Panc1 (cell line): ENCODE measurements at regions not wholly inside any gene's neighbourhood (a gene's known extent, or its start where the extent isn't known, plus 50 kb on each side); places are given as distances from the start of the nearest gene placed in this dataset.
A peak's percentile ranks its signal among the peaks of the same experiment; 100 is the strongest.

Experiments used
- ATAC-seq: fragments of 200-7000 bp; cut with Tn5 transposase; 2 replicates; pipeline ENCODE4 v1.9.1; 2020; ENCODE audit warnings: mild to moderate bottlenecking, moderate library complexity
- BruUV-seq: library from RNA; stranded (reverse); fragments of 400-500 nt; replicated peaks from 2 replicates; lab custom pipeline; 2021; lab: Mats Ljungman, UMichigan
- CTCF ChIA-PET: fragments of 300-600 bp; sonication (Branson Sonifier 250); formaldehyde crosslinking; loops from one replicate; lab custom pipeline; 2022; ENCODE audit warnings: antibody characterized with exemption; lab: Charles Lee
- POLR2A ChIA-PET: fragments of 300-600 bp; sonication (Branson Sonifier 250); formaldehyde crosslinking; loops from one replicate; lab custom pipeline; 2022; ENCODE audit warnings: antibody characterized with exemption; lab: Charles Lee
- DNase-seq: peaks from one replicate; pipeline ENCODE4 v3.0.0-alpha.2; 2010; ENCODE audit warnings: low read depth, low spot score
- H3K27ac ChIP-seq: 2 replicates; pipeline ENCODE4 v1.5.1; 2011; ENCODE audit warnings: mild to moderate bottlenecking, low read length, inconsistent platforms
- H3K27me3 ChIP-seq: fragments of 200-500 bp; sonication (Bioruptor generic); 2 replicates; pipeline ENCODE4 v1.6.0; 2014; ENCODE audit warnings: low read length, inconsistent platforms; ENCODE audit not compliant: control insufficient read depth, insufficient read depth
- H3K36me3 ChIP-seq: fragments of 200-500 bp; sonication (Bioruptor generic); 2 replicates; pipeline ENCODE4 v1.5.1; 2014; ENCODE audit warnings: inconsistent platforms, mild to moderate bottlenecking, low read length, moderate library complexity; ENCODE audit not compliant: control insufficient read depth, insufficient read depth
- H3K4me1 ChIP-seq: 2 replicates; pipeline ENCODE4 v1.5.1; 2011; ENCODE audit warnings: inconsistent platforms, mild to moderate bottlenecking, low read length, moderate library complexity; ENCODE audit not compliant: control insufficient read depth, insufficient read depth
- H3K4me3 ChIP-seq, 2 experiments: 2 replicates each; pipeline ENCODE4 v1.5.1; 2011 to 2012; ENCODE audit warnings: low read depth in 2 of 2, low read length in 2 of 2, mild to moderate bottlenecking in 2 of 2, inconsistent platforms in 1 of 2, moderate library complexity in 1 of 2
- H3K9me3 ChIP-seq: fragments of 200-500 bp; sonication (Bioruptor generic); 2 replicates; pipeline ENCODE4 v1.5.1; 2014; ENCODE audit warnings: low read depth, mild to moderate bottlenecking, inconsistent platforms, low read length, moderate library complexity; ENCODE audit not compliant: control insufficient read depth, insufficient read depth
- POLR2AphosphoS5 ChIP-seq: IDR thresholded peaks from 2 replicates; pipeline ENCODE4 v1.6.1; 2012; ENCODE audit warnings: mild to moderate bottlenecking, low read depth, low read length, moderate library complexity
- SIN3A ChIP-seq: IDR thresholded peaks from 2 replicates; pipeline ENCODE4 v1.6.1; 2012; ENCODE audit warnings: low read depth, mild to moderate bottlenecking, low read length, moderate library complexity, borderline replicate concordance; ENCODE audit not compliant: insufficient read depth
- TCF7L2 ChIP-seq: IDR thresholded peaks from 2 replicates; pipeline ENCODE4 v1.6.1; 2011; ENCODE audit warnings: mild to moderate bottlenecking, low read depth, low read length, inconsistent platforms
- in situ Hi-C: cut with HindIII; loops from 2 replicates; pipeline ENCODE4 v1.10.0; 2016; ENCODE audit warnings: low sequenced_read_pairs, low pct_unique_long_range_greater_than_20kb
- intact Hi-C: fragments of 100-400 bp; cut with micrococcal nuclease; formaldehyde crosslinking; loops from one replicate; pipeline ENCODE4 v1.10.0; 2022; ENCODE audit not compliant: unreplicated experiment
- TF ChIP-seq, protein P1 (sequence below), 2 experiments: IDR thresholded peaks; 2 replicates each; pipeline ENCODE4 v1.6.1; 2011 to 2012; ENCODE audit warnings: low read depth in 2 of 2, control low read depth in 1 of 2, low read length in 1 of 2, mild to moderate bottlenecking in 1 of 2, moderate library complexity in 1 of 2; ENCODE audit not compliant: insufficient read depth in 1 of 2
- TF ChIP-seq, protein P2 (sequence below): fragments of 450-650 bp; IDR thresholded peaks from 2 replicates; pipeline ENCODE4 v1.5.1; 2017; ENCODE audit warnings: mild to moderate bottlenecking

DNA sequence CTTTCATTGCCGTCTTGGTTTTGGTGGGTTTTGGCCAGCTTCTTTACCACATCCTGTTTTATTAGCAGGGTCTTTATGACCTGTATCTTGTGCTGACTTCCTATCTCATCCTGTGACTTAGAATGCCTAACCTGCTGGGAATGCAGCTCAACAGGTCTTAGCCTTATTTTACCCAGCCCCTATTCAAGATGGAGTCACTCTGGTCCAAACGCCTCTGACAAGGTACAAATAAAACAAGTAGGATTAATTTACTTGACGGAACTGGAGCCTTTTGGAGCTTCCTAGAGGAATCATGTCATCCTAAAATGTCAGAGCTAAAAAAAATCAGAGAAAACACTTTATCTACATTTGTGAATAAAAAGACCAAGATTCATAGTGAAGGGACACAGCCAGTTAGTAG, 66.2 kb upstream of the ATXN3L start:
- TF ChIP-seq, protein P1, sequence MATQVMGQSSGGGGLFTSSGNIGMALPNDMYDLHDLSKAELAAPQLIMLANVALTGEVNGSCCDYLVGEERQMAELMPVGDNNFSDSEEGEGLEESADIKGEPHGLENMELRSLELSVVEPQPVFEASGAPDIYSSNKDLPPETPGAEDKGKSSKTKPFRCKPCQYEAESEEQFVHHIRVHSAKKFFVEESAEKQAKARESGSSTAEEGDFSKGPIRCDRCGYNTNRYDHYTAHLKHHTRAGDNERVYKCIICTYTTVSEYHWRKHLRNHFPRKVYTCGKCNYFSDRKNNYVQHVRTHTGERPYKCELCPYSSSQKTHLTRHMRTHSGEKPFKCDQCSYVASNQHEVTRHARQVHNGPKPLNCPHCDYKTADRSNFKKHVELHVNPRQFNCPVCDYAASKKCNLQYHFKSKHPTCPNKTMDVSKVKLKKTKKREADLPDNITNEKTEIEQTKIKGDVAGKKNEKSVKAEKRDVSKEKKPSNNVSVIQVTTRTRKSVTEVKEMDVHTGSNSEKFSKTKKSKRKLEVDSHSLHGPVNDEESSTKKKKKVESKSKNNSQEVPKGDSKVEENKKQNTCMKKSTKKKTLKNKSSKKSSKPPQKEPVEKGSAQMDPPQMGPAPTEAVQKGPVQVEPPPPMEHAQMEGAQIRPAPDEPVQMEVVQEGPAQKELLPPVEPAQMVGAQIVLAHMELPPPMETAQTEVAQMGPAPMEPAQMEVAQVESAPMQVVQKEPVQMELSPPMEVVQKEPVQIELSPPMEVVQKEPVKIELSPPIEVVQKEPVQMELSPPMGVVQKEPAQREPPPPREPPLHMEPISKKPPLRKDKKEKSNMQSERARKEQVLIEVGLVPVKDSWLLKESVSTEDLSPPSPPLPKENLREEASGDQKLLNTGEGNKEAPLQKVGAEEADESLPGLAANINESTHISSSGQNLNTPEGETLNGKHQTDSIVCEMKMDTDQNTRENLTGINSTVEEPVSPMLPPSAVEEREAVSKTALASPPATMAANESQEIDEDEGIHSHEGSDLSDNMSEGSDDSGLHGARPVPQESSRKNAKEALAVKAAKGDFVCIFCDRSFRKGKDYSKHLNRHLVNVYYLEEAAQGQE (IDR thresholded peaks at IDR 0.05; ENCODE audit: insufficient read depth in 1 of 2, low read depth in 2 of 2, low read length in 1 of 2): no peak
- TF ChIP-seq TCF7L2 (no peak), POLR2AphosphoS5 (no peak), SIN3A (no peak)
- TF ChIP-seq, protein P2, sequence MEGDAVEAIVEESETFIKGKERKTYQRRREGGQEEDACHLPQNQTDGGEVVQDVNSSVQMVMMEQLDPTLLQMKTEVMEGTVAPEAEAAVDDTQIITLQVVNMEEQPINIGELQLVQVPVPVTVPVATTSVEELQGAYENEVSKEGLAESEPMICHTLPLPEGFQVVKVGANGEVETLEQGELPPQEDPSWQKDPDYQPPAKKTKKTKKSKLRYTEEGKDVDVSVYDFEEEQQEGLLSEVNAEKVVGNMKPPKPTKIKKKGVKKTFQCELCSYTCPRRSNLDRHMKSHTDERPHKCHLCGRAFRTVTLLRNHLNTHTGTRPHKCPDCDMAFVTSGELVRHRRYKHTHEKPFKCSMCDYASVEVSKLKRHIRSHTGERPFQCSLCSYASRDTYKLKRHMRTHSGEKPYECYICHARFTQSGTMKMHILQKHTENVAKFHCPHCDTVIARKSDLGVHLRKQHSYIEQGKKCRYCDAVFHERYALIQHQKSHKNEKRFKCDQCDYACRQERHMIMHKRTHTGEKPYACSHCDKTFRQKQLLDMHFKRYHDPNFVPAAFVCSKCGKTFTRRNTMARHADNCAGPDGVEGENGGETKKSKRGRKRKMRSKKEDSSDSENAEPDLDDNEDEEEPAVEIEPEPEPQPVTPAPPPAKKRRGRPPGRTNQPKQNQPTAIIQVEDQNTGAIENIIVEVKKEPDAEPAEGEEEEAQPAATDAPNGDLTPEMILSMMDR: no peak
- no peaks in the 10 kb centered on the region for H3K9me3 ChIP-seq
- ATAC-seq: no peak
- intact Hi-C loops (no loop called here), in situ Hi-C loops (no loop called here)
- ChIA-PET CTCF (no interaction called here), POLR2A (no interaction called here)
- H3K4me3 ChIP-seq: no peak overlapping the region
- no peaks in the 10 kb centered on the region for H3K27me3 ChIP-seq
- no TSS peak for BruUV-seq
- no peak overlapping the region; the same call in 1 of the 2 replicates for H3K27ac ChIP-seq
- H3K4me1 ChIP-seq: no peaks in the 10 kb centered on the region
- no peaks in the 10 kb centered on the region for H3K36me3 ChIP-seq
- DNase-seq: no peak

DNA sequence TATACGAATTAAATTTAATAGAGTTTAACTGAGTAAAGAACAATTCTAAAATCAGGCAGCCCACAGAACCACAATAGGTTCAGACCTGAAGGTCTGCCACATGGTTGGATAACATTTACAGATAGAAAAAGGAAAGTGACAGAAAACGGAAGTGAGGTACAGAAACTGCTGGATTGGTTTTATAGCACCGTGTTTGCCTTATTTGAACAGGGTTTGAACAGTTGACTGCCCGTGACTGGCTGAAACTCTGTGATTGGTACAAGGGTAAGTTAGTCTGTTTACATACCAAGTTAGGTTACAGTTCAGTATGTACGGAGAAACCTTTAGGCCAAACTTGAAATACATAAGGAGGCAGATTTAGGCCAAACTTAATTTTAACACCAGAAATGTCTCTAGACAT, 64.1 kb upstream of the ATXN3L start:
- Histone ChIP-seq H3K9me3 (no peaks in the 10 kb centered on the region), H3K27ac (peak overlapping the region; percentile 39; the same call in 1 of the 2 replicates), H3K36me3 (no peaks in the 10 kb centered on the region), H3K27me3 (no peaks in the 10 kb centered on the region), H3K4me1 (no peaks in the 10 kb centered on the region), H3K4me3 (no peak overlapping the region)
- in situ Hi-C loops (no loop called here), intact Hi-C loops (no loop called here)
- ChIA-PET CTCF (no interaction called here), POLR2A (no interaction called here)
- DNase-seq (no peak), ATAC-seq (no peak)
- TF ChIP-seq, protein P1 (IDR thresholded peaks at IDR 0.05; ENCODE audit: insufficient read depth in 1 of 2, low read depth in 2 of 2, low read length in 1 of 2): no peak
- TF ChIP-seq, protein P2: no peak
- TF ChIP-seq POLR2AphosphoS5: no peak
- no peak for TF ChIP-seq TCF7L2
- no peak for TF ChIP-seq SIN3A
- no TSS peak for BruUV-seq
